Choroid plexus epithelial cell (primary cell): ENCODE measurements at regions not wholly inside any gene's neighbourhood (a gene's known extent, or its start where the extent isn't known, plus 50 kb on each side); places are given as distances from the start of the nearest gene placed in this dataset.

Experiments used
- DNase-seq: peaks from one replicate; pipeline ENCODE4 v3.0.0-alpha.2; 2010; ENCODE audit warnings: low read depth
- H3K4me3 ChIP-seq: 2 replicates; pipeline ENCODE4 v1.5.1; 2011; ENCODE audit warnings: low read depth, mild to moderate bottlenecking, control low read depth, low read length, moderate library complexity
- TF ChIP-seq, protein P1 (sequence below): conservative IDR thresholded peaks from 2 replicates; pipeline ENCODE4 v1.5.1; 2011; ENCODE audit warnings: low read depth, mild to moderate bottlenecking, control low read depth, inconsistent platforms, low read length, moderate library complexity

DNA sequence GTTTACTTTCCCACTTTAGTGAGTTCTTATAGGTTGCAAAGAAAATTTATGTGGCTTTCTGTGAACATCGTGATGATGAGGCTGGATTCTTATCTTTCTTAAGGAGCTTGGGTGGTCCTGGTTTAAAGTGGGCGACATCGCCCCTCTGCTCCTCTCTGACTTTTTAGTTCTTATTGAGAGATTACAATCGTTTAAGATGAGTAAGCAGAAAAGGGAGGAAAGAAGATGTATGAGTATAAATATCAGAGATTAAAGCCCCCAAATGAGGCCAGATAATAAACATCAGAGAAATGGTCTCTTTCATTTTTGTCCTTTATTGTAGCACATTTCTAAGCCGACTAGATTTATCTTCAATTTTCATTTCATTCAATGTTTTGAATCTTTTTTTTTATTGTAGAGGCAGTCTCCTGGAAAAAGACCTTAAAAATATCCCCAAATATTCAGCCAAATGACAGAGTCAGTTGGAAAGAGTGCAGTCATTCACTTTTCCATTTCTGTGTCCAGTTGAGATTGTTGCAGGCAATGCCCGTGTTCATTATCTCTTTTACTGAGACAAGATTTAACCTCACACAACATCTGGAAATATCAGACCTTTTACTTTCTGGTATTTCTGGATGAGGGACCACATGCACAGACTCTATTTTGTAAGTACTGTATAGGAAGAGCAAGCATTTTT lies 62.0 kb upstream of the PDE7B start:
- DNase-seq = no peak

DNA sequence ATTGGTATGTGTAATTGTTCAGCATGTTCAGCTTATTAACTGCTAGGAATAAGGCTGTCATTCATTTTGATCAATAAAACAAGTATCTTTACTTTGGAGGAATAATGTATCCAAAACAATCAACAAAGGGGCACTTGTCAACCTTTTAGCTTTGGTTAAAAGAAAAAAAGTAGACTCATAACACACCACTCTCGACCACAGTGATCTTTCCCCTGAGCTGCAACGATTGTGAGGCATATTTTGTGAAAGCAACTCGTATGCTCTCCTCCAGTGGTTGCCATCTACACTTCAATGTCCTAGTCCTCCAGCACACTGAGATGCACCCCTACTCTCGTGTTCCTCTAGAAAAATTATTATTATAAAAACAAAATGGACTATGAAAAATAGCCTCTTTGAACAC lies 60.1 kb upstream of the PDE7B start:
- no peak overlapping the region for H3K4me3 ChIP-seq
- TF ChIP-seq, protein P1, sequence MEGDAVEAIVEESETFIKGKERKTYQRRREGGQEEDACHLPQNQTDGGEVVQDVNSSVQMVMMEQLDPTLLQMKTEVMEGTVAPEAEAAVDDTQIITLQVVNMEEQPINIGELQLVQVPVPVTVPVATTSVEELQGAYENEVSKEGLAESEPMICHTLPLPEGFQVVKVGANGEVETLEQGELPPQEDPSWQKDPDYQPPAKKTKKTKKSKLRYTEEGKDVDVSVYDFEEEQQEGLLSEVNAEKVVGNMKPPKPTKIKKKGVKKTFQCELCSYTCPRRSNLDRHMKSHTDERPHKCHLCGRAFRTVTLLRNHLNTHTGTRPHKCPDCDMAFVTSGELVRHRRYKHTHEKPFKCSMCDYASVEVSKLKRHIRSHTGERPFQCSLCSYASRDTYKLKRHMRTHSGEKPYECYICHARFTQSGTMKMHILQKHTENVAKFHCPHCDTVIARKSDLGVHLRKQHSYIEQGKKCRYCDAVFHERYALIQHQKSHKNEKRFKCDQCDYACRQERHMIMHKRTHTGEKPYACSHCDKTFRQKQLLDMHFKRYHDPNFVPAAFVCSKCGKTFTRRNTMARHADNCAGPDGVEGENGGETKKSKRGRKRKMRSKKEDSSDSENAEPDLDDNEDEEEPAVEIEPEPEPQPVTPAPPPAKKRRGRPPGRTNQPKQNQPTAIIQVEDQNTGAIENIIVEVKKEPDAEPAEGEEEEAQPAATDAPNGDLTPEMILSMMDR = no peak
- no peak for DNase-seq

More for the DNA sequence above, 62.0 kb upstream of the PDE7B start:
- TF ChIP-seq, protein P1 = no peak
- H3K4me3 ChIP-seq = no peak overlapping the region

DNA sequence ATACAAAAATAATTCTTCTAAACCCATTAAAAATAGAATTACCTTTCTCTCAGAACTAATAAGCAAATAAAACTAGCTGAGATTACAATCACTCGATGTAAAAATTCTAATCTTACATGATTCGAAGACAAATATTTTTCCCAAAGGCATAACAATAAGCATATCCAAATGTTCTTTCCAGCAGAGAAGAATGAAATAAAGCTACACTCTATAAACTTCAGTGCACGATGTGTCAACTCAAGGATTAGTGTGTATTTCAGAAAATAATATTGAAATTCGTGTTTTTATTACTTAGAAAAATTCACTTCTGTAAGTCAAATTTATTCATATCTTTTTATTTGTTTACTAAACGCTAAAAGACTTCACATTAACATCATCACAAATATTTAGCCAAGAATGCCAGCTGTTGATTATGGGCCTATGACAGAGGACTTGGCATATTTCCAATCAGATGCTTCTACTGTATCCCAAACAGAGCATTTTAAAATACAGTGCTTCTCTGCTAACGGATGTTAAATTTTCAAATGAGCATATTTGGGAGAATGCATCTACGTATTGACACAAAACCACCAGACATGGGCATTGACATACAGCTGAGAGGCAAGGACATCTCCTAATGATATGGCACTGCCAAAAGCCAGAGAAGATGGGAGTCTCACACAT lies 54.7 kb upstream of the PDE7B start:
- no peak overlapping the region for H3K4me3 ChIP-seq
- TF ChIP-seq, protein P1 = no peak
- DNase-seq = no peak

DNA sequence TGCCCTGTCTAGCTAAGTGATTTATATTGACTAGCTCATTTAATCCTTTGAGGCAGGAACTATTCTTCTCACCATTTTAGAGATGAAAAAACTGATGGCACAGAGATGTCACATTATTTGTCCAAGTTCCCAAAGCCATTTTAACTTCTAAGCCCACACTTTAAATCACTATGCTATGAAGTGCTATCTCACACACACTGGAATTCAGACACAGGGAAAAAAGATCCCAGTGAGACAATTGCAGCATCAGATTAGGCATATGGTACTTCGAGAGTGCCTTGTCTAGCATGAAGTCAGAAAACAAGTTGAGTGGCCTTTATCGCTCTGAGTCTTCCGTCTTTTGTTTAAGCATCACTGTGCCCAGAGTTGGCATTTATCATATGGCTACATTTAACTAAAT lies 54.1 kb upstream of the PDE7B start:
- no peak overlapping the region for H3K4me3 ChIP-seq
- TF ChIP-seq, protein P1 = no peak
- DNase-seq = no peak

DNA sequence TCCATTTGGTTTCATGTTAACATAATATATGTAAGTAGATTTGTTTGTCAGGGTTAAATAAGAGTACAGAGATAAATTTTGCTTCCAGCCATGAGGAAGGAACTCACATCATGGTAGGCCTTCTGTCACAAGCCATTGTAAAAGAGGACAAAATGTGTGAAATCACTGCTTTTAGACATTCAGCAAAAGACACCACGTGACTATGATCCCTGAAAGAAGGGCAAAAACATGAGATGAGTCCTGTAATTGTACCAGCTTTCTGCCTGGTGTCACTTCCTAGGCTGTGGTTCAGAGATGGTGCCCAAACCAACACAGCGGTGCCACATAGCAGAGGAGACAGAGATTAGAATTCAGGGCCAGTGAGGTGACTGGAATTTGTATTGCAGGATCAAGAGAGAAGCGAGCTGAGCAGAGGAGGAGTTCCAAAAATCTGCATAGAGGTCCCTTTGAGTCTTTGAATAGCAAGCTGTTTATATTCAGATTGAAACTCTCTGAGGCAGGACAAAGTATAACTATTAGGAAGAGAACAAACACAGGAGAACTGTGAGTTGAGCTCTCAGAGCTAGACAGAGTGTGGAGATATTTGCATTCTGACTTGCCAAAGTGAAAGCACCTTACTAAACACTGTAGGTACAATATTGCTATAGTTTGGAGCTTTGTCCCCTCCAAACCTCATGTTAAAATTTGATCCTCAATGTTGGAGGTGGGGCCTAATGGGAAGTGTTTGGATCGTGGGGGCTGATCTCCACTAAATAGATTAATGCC lies 52.6 kb upstream of the PDE7B start:
- TF ChIP-seq, protein P1 = no peak
- no peak for DNase-seq
- H3K4me3 ChIP-seq = no peak overlapping the region
